Endothelial cell (in vitro differentiated cells): ENCODE measurements at regions not wholly inside any gene's neighbourhood (a gene's known extent, or its start where the extent isn't known, plus 50 kb on each side); places are given as distances from the start of the nearest gene placed in this dataset.

Source experiments
- DNase-seq: peaks from one replicate; pipeline ENCODE4 v3.0.0; 2021; ENCODE audit warnings: low spot score
- H3K27ac Mint-ChIP-seq: one replicate; pipeline ENCODE4 v1.8.0; 2021; ENCODE audit warnings: mixed read lengths, inconsistent platforms; ENCODE audit not compliant: unreplicated experiment
- H3K27me3 Mint-ChIP-seq: one replicate; pipeline ENCODE4 v1.8.0; 2021; ENCODE audit warnings: mild to moderate bottlenecking, moderate library complexity, mixed read lengths, inconsistent platforms; ENCODE audit not compliant: unreplicated experiment
- H3K36me3 Mint-ChIP-seq: one replicate; pipeline ENCODE4 v1.8.0; 2021; ENCODE audit warnings: mild to moderate bottlenecking, low read depth, mixed read lengths, inconsistent platforms; ENCODE audit not compliant: unreplicated experiment
- H3K4me1 Mint-ChIP-seq: one replicate; pipeline ENCODE4 v1.8.0; 2021; ENCODE audit warnings: mild to moderate bottlenecking, mixed read lengths, inconsistent platforms; ENCODE audit not compliant: unreplicated experiment
- H3K4me3 Mint-ChIP-seq: one replicate; pipeline ENCODE4 v1.8.0; 2021; ENCODE audit warnings: mild to moderate bottlenecking, mixed read lengths, inconsistent platforms; ENCODE audit not compliant: unreplicated experiment
- H3K9me3 Mint-ChIP-seq: one replicate; pipeline ENCODE4 v1.8.0; 2021; ENCODE audit warnings: mixed read lengths, inconsistent platforms; ENCODE audit not compliant: unreplicated experiment
- TF ChIP-seq, protein P1 (sequence below): fragments of 200-600 bp; sonication (generic); IDR thresholded peaks from one replicate; pipeline ENCODE4 v1.5.0; 2021; ENCODE audit warnings: antibody characterized with exemption; ENCODE audit not compliant: unreplicated experiment

DNA sequence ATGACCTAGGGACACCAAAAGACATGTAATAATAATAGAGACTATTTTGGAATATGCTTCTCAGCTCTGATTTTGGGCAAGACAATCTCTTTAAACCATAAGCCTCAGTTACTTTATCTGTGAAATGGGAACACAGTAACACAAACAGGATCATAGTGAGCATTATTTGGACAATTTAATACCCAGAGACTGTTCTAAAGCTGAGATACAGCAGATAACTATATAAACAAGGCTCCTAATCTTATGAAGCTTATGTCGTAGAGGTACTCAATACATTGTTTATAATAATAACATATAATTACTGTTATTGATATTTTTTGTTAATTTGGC lies 250.8 kb downstream of the SEC61B start:
- TF ChIP-seq, protein P1, sequence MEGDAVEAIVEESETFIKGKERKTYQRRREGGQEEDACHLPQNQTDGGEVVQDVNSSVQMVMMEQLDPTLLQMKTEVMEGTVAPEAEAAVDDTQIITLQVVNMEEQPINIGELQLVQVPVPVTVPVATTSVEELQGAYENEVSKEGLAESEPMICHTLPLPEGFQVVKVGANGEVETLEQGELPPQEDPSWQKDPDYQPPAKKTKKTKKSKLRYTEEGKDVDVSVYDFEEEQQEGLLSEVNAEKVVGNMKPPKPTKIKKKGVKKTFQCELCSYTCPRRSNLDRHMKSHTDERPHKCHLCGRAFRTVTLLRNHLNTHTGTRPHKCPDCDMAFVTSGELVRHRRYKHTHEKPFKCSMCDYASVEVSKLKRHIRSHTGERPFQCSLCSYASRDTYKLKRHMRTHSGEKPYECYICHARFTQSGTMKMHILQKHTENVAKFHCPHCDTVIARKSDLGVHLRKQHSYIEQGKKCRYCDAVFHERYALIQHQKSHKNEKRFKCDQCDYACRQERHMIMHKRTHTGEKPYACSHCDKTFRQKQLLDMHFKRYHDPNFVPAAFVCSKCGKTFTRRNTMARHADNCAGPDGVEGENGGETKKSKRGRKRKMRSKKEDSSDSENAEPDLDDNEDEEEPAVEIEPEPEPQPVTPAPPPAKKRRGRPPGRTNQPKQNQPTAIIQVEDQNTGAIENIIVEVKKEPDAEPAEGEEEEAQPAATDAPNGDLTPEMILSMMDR: no peak
- no peaks in the 10 kb centered on the region for H3K27me3 Mint-ChIP-seq
- H3K4me1 Mint-ChIP-seq: no peaks in the 10 kb centered on the region
- DNase-seq: no peak
- no peak overlapping the region for H3K4me3 Mint-ChIP-seq
- H3K9me3 Mint-ChIP-seq: no peaks in the 10 kb centered on the region
- no peak overlapping the region for H3K27ac Mint-ChIP-seq
- H3K36me3 Mint-ChIP-seq: no peaks in the 10 kb centered on the region

DNA sequence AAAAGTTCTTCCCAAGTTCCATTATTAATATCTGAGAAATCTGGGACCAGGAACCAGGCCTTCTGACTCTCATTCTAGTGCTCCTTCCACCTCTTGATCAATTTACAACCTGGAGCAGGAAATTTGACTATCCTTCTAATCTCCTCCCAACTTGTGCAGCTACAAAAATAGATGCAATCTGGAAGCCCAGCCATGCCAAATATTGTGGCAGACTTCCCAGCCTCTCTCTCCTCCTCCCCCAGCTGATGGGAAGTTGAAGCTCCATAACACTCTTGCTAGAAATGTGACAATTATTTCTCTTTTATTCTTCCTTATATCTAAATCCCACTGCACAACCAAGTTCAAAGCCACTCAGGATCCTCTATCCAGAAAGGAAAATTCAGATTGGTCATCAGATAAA lies 252.1 kb downstream of the SEC61B start:
- TF ChIP-seq, protein P1: no peak
- Mint-ChIP-seq H3K4me1 (no peaks in the 10 kb centered on the region), H3K4me3 (no peak overlapping the region), H3K9me3 (no peaks in the 10 kb centered on the region), H3K36me3 (no peaks in the 10 kb centered on the region), H3K27me3 (no peaks in the 10 kb centered on the region), H3K27ac (no peak overlapping the region)
- no peak for DNase-seq

DNA sequence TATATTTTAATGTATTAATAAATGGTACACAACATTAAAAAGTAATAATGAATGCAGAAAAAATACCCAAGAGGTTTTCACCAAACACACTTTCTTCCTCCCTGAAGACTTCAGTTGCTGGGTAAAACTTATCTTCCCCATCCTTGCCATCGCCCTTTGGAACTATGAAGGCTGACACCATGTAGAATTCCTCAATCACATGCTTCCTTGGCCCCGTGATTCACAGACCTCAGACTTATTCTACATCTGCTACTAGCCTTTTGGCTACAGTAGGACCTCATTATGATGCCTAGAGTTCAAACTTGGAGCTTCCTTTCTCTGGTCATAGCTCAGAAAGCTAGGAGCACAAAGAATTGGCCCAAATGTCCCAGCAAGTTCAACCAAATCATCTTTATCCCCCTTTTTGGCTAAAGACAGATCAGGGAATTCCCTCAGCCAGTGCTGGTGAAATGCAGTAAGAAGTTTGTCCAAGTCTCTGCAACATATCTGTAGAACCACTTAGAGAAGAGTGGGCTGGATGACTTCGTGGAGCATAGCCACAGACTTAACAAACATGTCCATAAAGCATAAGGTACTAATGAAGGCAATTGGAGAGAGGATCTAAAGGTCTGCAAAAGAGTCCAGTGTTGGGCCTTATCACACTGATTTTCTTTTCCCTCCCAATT lies 253.5 kb downstream of the SEC61B start:
- no peak overlapping the region for H3K4me3 Mint-ChIP-seq
- H3K4me1 Mint-ChIP-seq: no peaks in the 10 kb centered on the region
- TF ChIP-seq, protein P1: no peak
- no peaks in the 10 kb centered on the region for H3K9me3 Mint-ChIP-seq
- H3K27me3 Mint-ChIP-seq: no peaks in the 10 kb centered on the region
- no peak overlapping the region for H3K27ac Mint-ChIP-seq
- no peaks in the 10 kb centered on the region for H3K36me3 Mint-ChIP-seq
- DNase-seq: no peak

DNA sequence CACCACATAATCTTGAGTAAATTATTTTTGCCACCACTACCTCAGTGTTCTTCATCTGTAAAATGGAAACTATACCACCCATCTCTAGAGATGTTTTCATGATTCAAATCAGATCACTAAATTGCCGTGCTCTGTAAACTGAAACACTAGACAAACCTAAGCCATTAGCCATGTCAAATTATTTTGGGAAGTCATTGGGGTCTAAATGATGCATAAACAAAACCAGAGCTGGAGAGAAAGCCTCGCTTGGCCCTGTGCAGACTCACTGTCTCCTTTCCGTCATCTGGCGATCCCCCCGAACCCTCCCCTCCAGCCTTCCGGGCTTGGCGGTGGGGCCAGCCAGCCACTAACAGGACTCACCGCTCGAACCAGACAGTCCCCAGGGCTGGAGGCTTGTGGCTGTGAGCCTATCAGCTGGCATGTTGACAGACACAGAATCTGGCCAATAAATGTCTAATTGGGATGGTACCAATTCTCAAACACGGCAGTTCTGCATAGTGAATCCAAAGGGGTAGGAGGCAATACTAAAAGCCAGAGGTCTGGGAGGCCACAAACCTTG lies 256.5 kb downstream of the SEC61B start:
- H3K27me3 Mint-ChIP-seq: peaks cover 2% of the 10 kb centered on the region
- no peak for DNase-seq
- H3K4me1 Mint-ChIP-seq: no peaks in the 10 kb centered on the region
- H3K27ac Mint-ChIP-seq: no peak overlapping the region
- H3K4me3 Mint-ChIP-seq: no peak overlapping the region
- TF ChIP-seq, protein P1: no peak
- no peaks in the 10 kb centered on the region for H3K9me3 Mint-ChIP-seq
- no peaks in the 10 kb centered on the region for H3K36me3 Mint-ChIP-seq

DNA sequence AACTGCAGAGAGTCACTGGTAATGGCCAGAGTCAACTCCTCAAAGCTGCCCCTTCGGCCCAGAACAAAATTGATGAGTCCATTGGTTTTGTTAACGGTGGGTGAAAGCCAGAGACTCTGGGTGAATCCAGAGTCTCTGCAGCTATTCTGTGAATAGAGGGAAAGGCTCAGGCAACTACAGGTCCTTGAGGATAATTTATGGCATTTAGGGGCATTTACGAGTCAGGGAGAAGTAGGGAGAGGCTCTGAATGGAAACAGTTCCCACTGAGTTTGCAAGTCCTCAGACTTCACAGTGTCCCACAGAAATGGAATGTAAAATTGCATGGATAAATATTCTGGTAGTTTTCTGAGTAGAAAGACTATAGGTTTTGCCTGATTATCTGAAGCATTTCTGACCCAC lies 257.8 kb downstream of the SEC61B start:
- no peak overlapping the region for H3K27ac Mint-ChIP-seq
- TF ChIP-seq, protein P1: no peak
- H3K4me3 Mint-ChIP-seq: no peak overlapping the region
- H3K36me3 Mint-ChIP-seq: no peaks in the 10 kb centered on the region
- H3K9me3 Mint-ChIP-seq: no peaks in the 10 kb centered on the region
- DNase-seq: no peak
- no peaks in the 10 kb centered on the region for H3K4me1 Mint-ChIP-seq
- peaks cover 2% of the 10 kb centered on the region for H3K27me3 Mint-ChIP-seq
